HG03196 (cell line): ENCODE measurements at regions not wholly inside any gene's neighbourhood (a gene's known extent, or its start where the extent isn't known, plus 50 kb on each side); places are given as distances from the start of the nearest gene placed in this dataset.

Experiments used
- ATAC-seq: cut with Tn5 transposase; IDR thresholded peaks from one replicate; pipeline ENCODE4 v1.9.1; 2021; ENCODE audit not compliant: unreplicated experiment

- no peak for ATAC-seq
These were observed 53.5 kb upstream of the DIO3 start for GRCh38 chr14:101507836-101508150.

GRCh38 chr14:101508196-101508947 is 52.9 kb upstream of the DIO3 start:
- ATAC-seq: no peak

- no peak for ATAC-seq
These were observed 52.2 kb upstream of the DIO3 start for GRCh38 chr14:101508948-101509729.

GRCh38 chr14:101509730-101510371 is 51.4 kb upstream of the DIO3 start:
- ATAC-seq: no peak

- ATAC-seq: no peak
These were observed 50.1 kb upstream of the DIO3 start for GRCh38 chr14:101511199-101511598.
